RWPE2 (cell line): ENCODE measurements at regions not wholly inside any gene's neighbourhood (a gene's known extent, or its start where the extent isn't known, plus 50 kb on each side); places are given as distances from the start of the nearest gene placed in this dataset.

Experiments used
- ATAC-seq: fragments of 200-7000 bp; cut with Tn5 transposase; 3 replicates; pipeline ENCODE4 v1.9.1; 2021; ENCODE audit warnings: low read depth
- DNase-seq: peaks from one replicate; pipeline ENCODE4 v3.0.0-alpha.2; 2020; ENCODE audit warnings: low spot score
- H3K27ac ChIP-seq: fragments of 450-650 bp; 2 replicates; pipeline ENCODE4 v1.5.1; 2017; ENCODE audit warnings: mild to moderate bottlenecking; ENCODE audit not compliant: poor library complexity, severe bottlenecking
- H3K27me3 ChIP-seq: fragments of 250-450 bp; sonication (Bioruptor Pico); 2 replicates; pipeline ENCODE4 v1.5.1; 2021; ENCODE audit warnings: mild to moderate bottlenecking, moderate library complexity; ENCODE audit not compliant: insufficient read depth, poor library complexity, severe bottlenecking
- H3K36me3 ChIP-seq: fragments of 250-450 bp; sonication (Bioruptor Pico); 2 replicates; pipeline ENCODE4 v1.5.1; 2020; ENCODE audit warnings: low read depth, mild to moderate bottlenecking, moderate library complexity
- H3K4me1 ChIP-seq: fragments of 250-450 bp; sonication (Bioruptor Pico); 2 replicates; pipeline ENCODE4 v1.5.1; 2021; ENCODE audit warnings: mild to moderate bottlenecking, moderate library complexity; ENCODE audit not compliant: insufficient read depth, poor library complexity, severe bottlenecking
- H3K4me3 ChIP-seq: fragments of 250-450 bp; sonication (Bioruptor Pico); 2 replicates; pipeline ENCODE4 v1.5.1; 2021; ENCODE audit warnings: mild to moderate bottlenecking, moderate library complexity; ENCODE audit not compliant: severe bottlenecking
- H3K9me3 ChIP-seq: fragments of 250-450 bp; sonication (Bioruptor Pico); 2 replicates; pipeline ENCODE4 v1.5.1; 2021; ENCODE audit warnings: mild to moderate bottlenecking, moderate library complexity; ENCODE audit not compliant: severe bottlenecking
- TF ChIP-seq, protein P1 (sequence below): fragments of 450-650 bp; IDR thresholded peaks from one replicate; pipeline ENCODE4 v1.5.1; 2017; ENCODE audit warnings: mild to moderate bottlenecking, moderate library complexity; ENCODE audit not compliant: poor library complexity, severe bottlenecking

DNA sequence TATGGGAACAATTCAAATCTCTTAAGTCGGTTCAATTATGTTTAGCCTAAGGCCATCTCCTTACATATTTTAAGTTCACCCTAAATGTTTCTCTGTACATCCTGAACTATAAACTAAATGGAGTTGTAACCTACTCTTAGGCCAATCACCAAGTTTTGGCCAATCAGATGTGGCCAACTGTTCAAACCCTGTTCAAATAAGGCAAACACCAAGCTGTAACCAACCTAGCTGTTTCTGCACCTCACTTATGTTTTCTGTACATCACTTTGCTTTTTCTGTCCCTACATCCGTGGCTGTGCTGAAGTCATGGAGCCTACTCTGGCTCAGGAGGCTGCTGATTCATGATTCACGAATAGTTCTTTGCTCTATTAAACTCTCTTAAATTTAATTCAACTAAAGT, 165.3 kb downstream of the GASK1B start:
- Histone ChIP-seq H3K27ac (no peak overlapping the region), H3K4me1 (peaks cover 7% of the 10 kb centered on the region), H3K27me3 (no peaks in the 10 kb centered on the region), H3K9me3 (no peaks in the 10 kb centered on the region), H3K4me3 (no peak overlapping the region), H3K36me3 (no peaks in the 10 kb centered on the region)
- DNase-seq (no peak), ATAC-seq (no peak)
- TF ChIP-seq, protein P1, sequence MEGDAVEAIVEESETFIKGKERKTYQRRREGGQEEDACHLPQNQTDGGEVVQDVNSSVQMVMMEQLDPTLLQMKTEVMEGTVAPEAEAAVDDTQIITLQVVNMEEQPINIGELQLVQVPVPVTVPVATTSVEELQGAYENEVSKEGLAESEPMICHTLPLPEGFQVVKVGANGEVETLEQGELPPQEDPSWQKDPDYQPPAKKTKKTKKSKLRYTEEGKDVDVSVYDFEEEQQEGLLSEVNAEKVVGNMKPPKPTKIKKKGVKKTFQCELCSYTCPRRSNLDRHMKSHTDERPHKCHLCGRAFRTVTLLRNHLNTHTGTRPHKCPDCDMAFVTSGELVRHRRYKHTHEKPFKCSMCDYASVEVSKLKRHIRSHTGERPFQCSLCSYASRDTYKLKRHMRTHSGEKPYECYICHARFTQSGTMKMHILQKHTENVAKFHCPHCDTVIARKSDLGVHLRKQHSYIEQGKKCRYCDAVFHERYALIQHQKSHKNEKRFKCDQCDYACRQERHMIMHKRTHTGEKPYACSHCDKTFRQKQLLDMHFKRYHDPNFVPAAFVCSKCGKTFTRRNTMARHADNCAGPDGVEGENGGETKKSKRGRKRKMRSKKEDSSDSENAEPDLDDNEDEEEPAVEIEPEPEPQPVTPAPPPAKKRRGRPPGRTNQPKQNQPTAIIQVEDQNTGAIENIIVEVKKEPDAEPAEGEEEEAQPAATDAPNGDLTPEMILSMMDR = no peak

DNA sequence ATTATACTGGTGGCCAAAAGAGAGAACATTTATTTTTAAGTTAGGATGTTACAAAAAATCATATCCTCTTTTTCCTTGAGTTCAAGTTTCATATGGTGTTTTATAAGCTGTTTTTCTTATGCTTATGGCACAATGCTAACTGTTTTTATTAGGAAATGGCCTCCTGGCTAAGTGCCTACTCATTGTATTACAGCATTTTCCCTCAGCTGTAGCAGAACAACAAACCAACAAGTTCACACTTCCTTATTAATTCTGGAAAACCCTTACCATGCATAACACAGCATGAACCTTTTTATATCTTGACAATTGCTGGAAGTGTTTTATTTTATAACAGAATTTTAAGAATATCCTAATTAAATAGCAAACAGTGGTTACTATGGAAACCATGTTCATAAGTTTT, 165.8 kb downstream of the GASK1B start:
- H3K27ac ChIP-seq = no peak overlapping the region
- no peaks in the 10 kb centered on the region for H3K36me3 ChIP-seq
- TF ChIP-seq, protein P1 = no peak
- no peaks in the 10 kb centered on the region for H3K27me3 ChIP-seq
- no peak for DNase-seq
- no peaks in the 10 kb centered on the region for H3K9me3 ChIP-seq
- no peak for ATAC-seq
- no peak overlapping the region for H3K4me3 ChIP-seq
- H3K4me1 ChIP-seq = peaks cover 5% of the 10 kb centered on the region

DNA sequence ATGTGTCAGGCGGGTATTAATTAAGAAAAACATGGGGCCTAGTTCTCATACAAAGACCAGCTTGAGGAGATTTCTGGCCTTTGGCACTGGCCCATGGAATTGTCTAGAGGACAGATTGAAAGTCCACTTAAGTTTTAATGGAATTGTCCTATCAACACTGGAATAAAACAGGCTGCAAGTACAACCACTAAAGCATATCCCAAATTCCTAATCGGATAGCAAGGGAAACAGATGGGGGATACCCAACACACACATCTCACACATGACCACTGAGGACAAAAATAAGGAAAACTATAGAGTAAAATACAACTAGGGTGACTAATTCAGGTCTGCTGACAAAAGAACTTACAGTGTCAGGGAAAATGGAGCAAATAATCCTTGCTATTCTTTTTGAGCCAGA, 167.8 kb downstream of the GASK1B start:
- ATAC-seq (no peak), DNase-seq (no peak)
- no peaks in the 10 kb centered on the region for H3K9me3 ChIP-seq
- H3K36me3 ChIP-seq = no peaks in the 10 kb centered on the region
- no peak overlapping the region for H3K27ac ChIP-seq
- H3K4me1 ChIP-seq = no peaks in the 10 kb centered on the region
- H3K27me3 ChIP-seq = no peaks in the 10 kb centered on the region
- TF ChIP-seq, protein P1 = no peak
- H3K4me3 ChIP-seq = no peak overlapping the region

DNA sequence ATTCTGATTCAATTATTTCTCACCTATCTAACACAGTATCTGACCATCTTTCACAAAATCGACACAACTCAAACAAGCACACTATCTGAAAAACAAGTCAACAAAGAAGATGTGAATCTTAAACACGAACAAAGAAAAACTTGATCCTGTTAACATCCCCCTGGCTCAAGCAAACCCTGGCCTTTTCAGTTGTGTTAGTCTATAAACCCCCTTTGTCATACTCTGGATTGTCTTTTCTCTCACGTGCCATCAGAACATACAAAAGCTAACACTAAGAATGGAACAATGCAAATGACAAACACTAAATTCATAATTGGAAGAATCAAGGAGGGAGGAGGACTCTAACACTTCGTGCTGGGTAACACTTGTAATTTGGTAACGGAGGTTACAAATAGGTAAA, 168.7 kb downstream of the GASK1B start:
- DNase-seq = no peak
- H3K4me3 ChIP-seq = no peak overlapping the region
- H3K27ac ChIP-seq = no peak overlapping the region
- no peaks in the 10 kb centered on the region for H3K36me3 ChIP-seq
- no peaks in the 10 kb centered on the region for H3K4me1 ChIP-seq
- ATAC-seq = no peak
- no peaks in the 10 kb centered on the region for H3K9me3 ChIP-seq
- TF ChIP-seq, protein P1 = no peak
- no peaks in the 10 kb centered on the region for H3K27me3 ChIP-seq

DNA sequence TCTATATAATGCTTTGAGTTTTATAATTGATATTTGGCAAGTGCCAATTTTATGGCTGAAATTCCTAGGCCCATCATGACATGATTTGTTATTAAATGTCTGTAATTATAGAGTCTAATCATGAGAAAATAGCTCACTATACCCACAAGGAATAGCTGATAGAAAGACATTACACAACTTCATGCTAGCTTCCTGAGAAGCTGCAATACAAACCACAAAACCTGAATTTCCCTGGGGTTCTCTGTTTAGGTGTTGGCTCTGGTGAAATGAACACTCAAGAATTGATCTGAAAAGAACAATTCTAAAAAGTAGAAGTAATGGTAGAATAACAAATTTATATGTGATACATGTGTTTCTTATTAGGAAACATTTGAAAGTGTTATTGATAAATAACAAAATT, 169.6 kb downstream of the GASK1B start:
- no peaks in the 10 kb centered on the region for H3K36me3 ChIP-seq
- H3K4me1 ChIP-seq = no peaks in the 10 kb centered on the region
- H3K9me3 ChIP-seq = no peaks in the 10 kb centered on the region
- ATAC-seq (no peak), DNase-seq (no peak)
- H3K27ac ChIP-seq = no peak overlapping the region
- H3K27me3 ChIP-seq = no peaks in the 10 kb centered on the region
- H3K4me3 ChIP-seq = no peak overlapping the region
- TF ChIP-seq, protein P1 = no peak
